Psoas muscle (tissue), 7 donors: ENCODE measurements at regions not wholly inside any gene's neighbourhood (a gene's known extent, or its start where the extent isn't known, plus 50 kb on each side); places are given as distances from the start of the nearest gene placed in this dataset.
A peak's percentile ranks its signal among the peaks of the same experiment; 100 is the strongest.

Experiments used
- ATAC-seq, 4 donors: fragments of 200-7000 bp; cut with Tn5 transposase; one replicate each; pipeline ENCODE4 v1.9.1; 2020; ENCODE audit warnings: moderate library complexity in 3 of 4, mild to moderate bottlenecking in 2 of 4
- DNase-seq, 2 donors: peaks; one replicate each; pipeline ENCODE4 v3.0.0-alpha.2; 2020
- H3K27ac ChIP-seq: fragments of 200-600 bp; one replicate; pipeline ENCODE4 v1.8.0; 2022
- H3K27me3 ChIP-seq, 3 donors: fragments of 200-600 bp in 1 of 3; one replicate each; pipeline versions ENCODE4 v1.6.1 to v1.8.0; 2013 to 2022; ENCODE audit warnings: low read length in 2 of 3, mild to moderate bottlenecking in 2 of 3, moderate library complexity in 1 of 3; ENCODE audit not compliant: insufficient read depth in 3 of 3
- H3K36me3 ChIP-seq, 2 donors: fragments of 200-600 bp in 1 of 2; one replicate each; pipeline versions ENCODE4 v1.6.1 to v1.8.0; 2013 to 2022; ENCODE audit warnings: low read depth in 1 of 2, mild to moderate bottlenecking in 1 of 2, moderate library complexity in 1 of 2; ENCODE audit not compliant: insufficient read depth in 1 of 2
- H3K4me1 ChIP-seq: fragments of 200-600 bp; one replicate; pipeline ENCODE4 v1.8.0; 2022
- H3K4me3 ChIP-seq: fragments of 200-600 bp; one replicate; pipeline ENCODE4 v1.8.0; 2022; ENCODE audit warnings: mild to moderate bottlenecking
- H3K9me3 ChIP-seq: fragments of 200-600 bp; one replicate; pipeline ENCODE4 v1.8.0; 2022
- WGBS, 3 donors: extraction: QIAGEN DNeasy Blood & Tissue Kit; methylation state at CpG; one replicate each; pipeline versions ENCODE4 v1.1.6 to v1.1.7; 2013; 5-methylcytosine and 5-hydroxymethylcytosine counted together
- intact Hi-C, 2 donors: fragments of 100-400 bp; cut with DNase I; formaldehyde crosslinking; loops; one replicate each; pipeline versions ENCODE4 v1.11.0 to v1.14.2; 2022
- TF ChIP-seq, protein P1 (sequence below): fragments of 200-600 bp; IDR thresholded peaks from one replicate; pipeline ENCODE4 v1.8.0; 2022; ENCODE audit warnings: antibody characterized with exemption
- donor health status: healthy with polysubstance abuse.
- donor health status: DM: no; HTN: no; CAD: no; lungs with moderate emphysema.
- donor health status: Bipolar disorder and iron deficiency.
- donor health status: healthy.
- donor health status: DM: yes; HTN: yes; CAD: no.
- donor health status: DM: no; HTN: no; CAD: no.
- donor health status: DM: yes; HTN: yes; CAD: no.

DNA sequence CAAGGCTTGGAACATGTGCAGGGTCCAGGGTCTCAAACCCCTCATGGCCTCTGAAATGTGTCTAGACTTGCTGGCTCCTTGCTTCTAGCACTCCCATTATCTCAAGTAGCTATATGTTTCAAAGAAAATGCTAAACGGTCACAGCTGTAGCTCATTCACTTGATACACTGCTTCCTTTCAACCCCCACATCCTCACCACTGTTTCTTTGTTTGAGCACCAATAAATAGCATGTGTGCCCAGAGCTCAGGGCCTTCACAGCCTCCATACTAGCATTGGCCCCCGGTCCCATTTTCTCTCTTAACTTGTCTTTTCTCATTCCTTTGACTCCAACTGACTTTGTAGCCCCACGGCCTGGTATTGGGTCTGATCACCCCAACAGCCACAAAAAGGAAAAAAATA lies 801.8 kb downstream of the STIM2 start:
- no peaks in the 10 kb centered on the region for H3K4me1 ChIP-seq
- WGBS, 3 donors: 42 to 61% (median 55%) methylated on average over 3 of the region's 3 CpGs
- no peaks in the 10 kb centered on the region for H3K36me3 ChIP-seq
- intact Hi-C loops: no loop called here
- DNase-seq (no peak), ATAC-seq (no peak)
- no peaks in the 10 kb centered on the region for H3K27me3 ChIP-seq
- TF ChIP-seq, protein P1, sequence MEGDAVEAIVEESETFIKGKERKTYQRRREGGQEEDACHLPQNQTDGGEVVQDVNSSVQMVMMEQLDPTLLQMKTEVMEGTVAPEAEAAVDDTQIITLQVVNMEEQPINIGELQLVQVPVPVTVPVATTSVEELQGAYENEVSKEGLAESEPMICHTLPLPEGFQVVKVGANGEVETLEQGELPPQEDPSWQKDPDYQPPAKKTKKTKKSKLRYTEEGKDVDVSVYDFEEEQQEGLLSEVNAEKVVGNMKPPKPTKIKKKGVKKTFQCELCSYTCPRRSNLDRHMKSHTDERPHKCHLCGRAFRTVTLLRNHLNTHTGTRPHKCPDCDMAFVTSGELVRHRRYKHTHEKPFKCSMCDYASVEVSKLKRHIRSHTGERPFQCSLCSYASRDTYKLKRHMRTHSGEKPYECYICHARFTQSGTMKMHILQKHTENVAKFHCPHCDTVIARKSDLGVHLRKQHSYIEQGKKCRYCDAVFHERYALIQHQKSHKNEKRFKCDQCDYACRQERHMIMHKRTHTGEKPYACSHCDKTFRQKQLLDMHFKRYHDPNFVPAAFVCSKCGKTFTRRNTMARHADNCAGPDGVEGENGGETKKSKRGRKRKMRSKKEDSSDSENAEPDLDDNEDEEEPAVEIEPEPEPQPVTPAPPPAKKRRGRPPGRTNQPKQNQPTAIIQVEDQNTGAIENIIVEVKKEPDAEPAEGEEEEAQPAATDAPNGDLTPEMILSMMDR: no peak
- no peak overlapping the region for H3K27ac ChIP-seq
- no peak overlapping the region for H3K4me3 ChIP-seq
- no peaks in the 10 kb centered on the region for H3K9me3 ChIP-seq

DNA sequence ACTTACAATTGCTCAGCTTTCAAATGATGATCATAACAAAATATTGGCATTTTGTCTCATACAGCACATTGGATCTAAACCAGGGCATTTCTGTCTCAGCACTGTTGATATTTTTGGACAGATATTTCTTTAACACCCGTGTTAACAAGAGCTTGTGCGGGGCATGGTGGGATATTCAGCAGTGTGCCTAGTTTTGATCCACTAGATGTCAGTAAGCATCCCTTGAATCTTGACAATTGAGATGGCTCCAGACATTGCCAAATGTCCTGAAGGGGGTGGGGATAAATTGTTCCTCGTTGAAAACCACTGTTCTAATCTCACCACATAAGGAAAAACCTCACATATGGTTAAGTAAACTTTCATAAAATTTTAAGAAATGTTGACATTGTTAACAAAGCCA lies 806.3 kb downstream of the STIM2 start:
- Histone ChIP-seq H3K9me3 (no peaks in the 10 kb centered on the region), H3K27ac (no peak overlapping the region), H3K27me3 (no peaks in the 10 kb centered on the region), H3K4me1 (no peaks in the 10 kb centered on the region), H3K4me3 (no peak overlapping the region), H3K36me3 (no peaks in the 10 kb centered on the region)
- DNase-seq (no peak), ATAC-seq (no peak)
- 22 to 29% (median 28%) methylated on average over 3 of the region's 3 CpGs for WGBS, 3 donors
- TF ChIP-seq, protein P1: no peak
- intact Hi-C loops: no loop called here

DNA sequence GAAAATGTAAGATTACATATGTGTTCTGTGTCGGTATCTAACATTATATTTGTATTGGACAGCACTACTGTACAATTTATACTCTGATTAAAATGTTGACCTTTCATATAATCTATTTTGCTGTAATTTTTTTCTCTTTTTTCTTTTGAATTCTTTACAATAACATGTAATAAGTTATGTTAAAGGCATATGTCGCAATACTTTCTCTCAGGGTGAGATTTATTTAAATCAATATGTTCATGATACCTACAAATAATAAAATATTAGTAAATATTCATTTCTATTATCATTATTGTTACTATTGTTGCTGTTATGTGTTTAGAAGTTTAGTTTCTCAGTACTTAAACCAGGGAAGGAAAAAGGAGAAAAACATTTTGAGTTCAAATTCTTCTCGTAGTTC lies 807.4 kb downstream of the STIM2 start:
- 90 to 91% (median 91%) methylated on average over 3 of the region's 3 CpGs for WGBS, 3 donors
- DNase-seq (no peak), ATAC-seq (no peak)
- TF ChIP-seq, protein P1: no peak
- Histone ChIP-seq H3K9me3 (no peaks in the 10 kb centered on the region), H3K27me3 (no peaks in the 10 kb centered on the region), H3K36me3 (no peaks in the 10 kb centered on the region), H3K4me3 (no peak overlapping the region), H3K4me1 (no peaks in the 10 kb centered on the region), H3K27ac (no peak overlapping the region)
- intact Hi-C loops: no loop called here

DNA sequence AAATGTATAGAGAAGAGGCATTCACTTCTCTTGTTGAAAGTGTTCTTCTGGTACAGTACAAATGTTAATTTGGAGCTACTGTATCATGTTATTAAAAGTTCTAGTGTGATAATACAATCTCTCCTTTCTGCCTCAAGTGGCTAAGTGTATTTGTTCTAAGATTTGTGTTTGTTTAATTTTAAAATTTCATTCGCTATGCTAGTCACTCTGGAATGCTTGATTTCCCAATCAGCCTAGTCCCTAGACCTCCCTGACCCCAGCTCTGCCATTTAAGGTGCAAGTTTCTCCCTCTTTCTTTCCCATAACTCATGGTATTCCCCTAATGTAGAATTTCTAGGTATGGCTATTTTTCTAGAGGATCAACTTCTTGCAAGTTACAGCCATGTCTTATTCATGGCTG lies 817.4 kb downstream of the STIM2 start:
- H3K27me3 ChIP-seq: no peaks in the 10 kb centered on the region
- TF ChIP-seq, protein P1: no peak
- no peak overlapping the region for H3K4me3 ChIP-seq
- intact Hi-C loops: no loop called here
- 74 to 88% (median 79%) methylated on average over 1 of the region's 1 CpG for WGBS, 3 donors
- H3K4me1 ChIP-seq: no peaks in the 10 kb centered on the region
- H3K9me3 ChIP-seq: no peaks in the 10 kb centered on the region
- DNase-seq (no peak), ATAC-seq (no peak)
- H3K36me3 ChIP-seq: no peaks in the 10 kb centered on the region
- no peak overlapping the region for H3K27ac ChIP-seq

DNA sequence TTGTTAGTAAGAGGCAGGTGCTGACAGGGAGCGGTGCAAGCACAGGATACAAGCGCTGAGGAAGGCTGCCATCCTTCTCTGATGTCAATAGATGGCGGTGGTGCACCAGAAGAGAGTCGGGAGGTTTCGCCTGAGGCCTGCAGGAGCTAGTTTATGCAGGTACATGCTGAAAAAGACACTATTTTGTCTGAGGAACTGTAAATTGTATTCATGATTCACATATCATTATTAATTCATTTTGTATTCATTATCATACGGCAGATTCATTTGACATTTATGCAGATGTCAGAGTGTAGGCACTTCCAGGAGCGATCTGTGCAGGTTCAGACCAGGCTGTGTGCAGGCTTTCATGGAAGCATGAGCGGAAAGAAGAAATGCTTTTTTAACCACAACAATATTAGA lies 824.0 kb downstream of the STIM2 start:
- intact Hi-C loops: no loop called here

More for the DNA sequence above, 824.0 kb downstream of the STIM2 start:
- WGBS, 3 donors: 32 to 34% (median 34%) methylated on average over 8 of the region's 8 CpGs
- Histone ChIP-seq H3K36me3 (no peaks in the 10 kb centered on the region), H3K4me3 (no peak overlapping the region), H3K9me3 (no peaks in the 10 kb centered on the region), H3K27ac (no peak overlapping the region), H3K27me3 (no peaks in the 10 kb centered on the region), H3K4me1 (no peaks in the 10 kb centered on the region)
- TF ChIP-seq, protein P1: peak; percentile 47
- ATAC-seq (no peak), DNase-seq (peak in 1 of 2 donors; percentile 44)
